HCT116 (cell line): ENCODE measurements at regions not wholly inside any gene's neighbourhood (a gene's known extent, or its start where the extent isn't known, plus 50 kb on each side); places are given as distances from the start of the nearest gene placed in this dataset.

Experiments
- ATAC-seq: fragments of 200-7000 bp; cut with Tn5 transposase; 2 replicates; pipeline ENCODE4 v1.9.1; 2020; ENCODE audit warnings: mild to moderate bottlenecking, moderate library complexity
- BruUV-seq: library from RNA; stranded (reverse); fragments of 400-500 nt; replicated peaks from 2 replicates; lab custom pipeline; 2021; lab: Mats Ljungman, UMichigan
- CTCF ChIA-PET: fragments of 300-600 bp; sonication (Branson Sonifier 250); formaldehyde crosslinking; loops from one replicate; lab custom pipeline; 2021; ENCODE audit warnings: antibody characterized with exemption; lab: Charles Lee
- POLR2A ChIA-PET: fragments of 300-600, 350-600 bp; sonication (Branson Sonifier 250); formaldehyde crosslinking; loops from one replicate; lab custom pipeline; 2021; ENCODE audit warnings: antibody characterized with exemption; lab: Charles Lee
- RAD21 ChIA-PET, 2 experiments: fragments of 300-600 bp; sonication (Branson Sonifier 250); formaldehyde crosslinking; loops; one replicate each; lab custom pipeline; 2023; ENCODE audit warnings: low total read pairs in 2 of 2; ENCODE audit not compliant: uncharacterized antibody in 2 of 2, unreplicated experiment in 2 of 2, low non-redundant PET in 1 of 2; lab: Charles Lee
- DNase-seq: peaks from one replicate; pipeline ENCODE4 v3.0.0-alpha.2; 2010; ENCODE audit warnings: low read depth, low spot score
- H2AFZ ChIP-seq: fragments of 200-600 bp; shearing (Covaris generic), sonication (generic); 2 replicates; pipeline ENCODE4 v1.6.1; 2017; ENCODE audit warnings: low read depth, mixed run types, mixed read lengths, antibody characterized with exemption, low read length; ENCODE audit not compliant: poor library complexity, severe bottlenecking
- H3K27ac ChIP-seq: 2 replicates; pipeline ENCODE4 v1.5.1; 2012; ENCODE audit warnings: low read depth, low read length
- H3K27me3 ChIP-seq: fragments of 200-600 bp; sonication (generic); 2 replicates; pipeline ENCODE4 v1.6.1; 2016; ENCODE audit warnings: mixed run types, low read length, mixed read lengths; ENCODE audit not compliant: insufficient read depth
- H3K36me3 ChIP-seq, 2 experiments: fragments of 200-500 bp in 1 of 2; fragments of 200-600 bp in 1 of 2; sonication (Bioruptor generic) in 1 of 2; sonication (generic) in 1 of 2; 2 replicates each; pipeline versions ENCODE4 v1.5.1 to v1.6.1; 2014 to 2016; ENCODE audit warnings: low read length in 2 of 2, inconsistent platforms in 1 of 2, mixed read lengths in 1 of 2, mixed run types in 1 of 2; ENCODE audit not compliant: insufficient read depth in 2 of 2, control insufficient read depth in 1 of 2
- H3K4me1 ChIP-seq, 2 experiments: fragments of 200-600 bp in 1 of 2; sonication (generic) in 1 of 2; 2 replicates each; pipeline versions ENCODE4 v1.5.1 to v1.6.1; 2012 to 2017; ENCODE audit warnings: low read length in 2 of 2, inconsistent platforms in 1 of 2, mild to moderate bottlenecking in 1 of 2, mixed read lengths in 1 of 2, mixed run types in 1 of 2, moderate library complexity in 1 of 2; ENCODE audit not compliant: insufficient read depth in 2 of 2, control insufficient read depth in 1 of 2
- H3K4me2 ChIP-seq: fragments of 200-600 bp; sonication (generic); 2 replicates; pipeline ENCODE4 v1.6.1; 2017; ENCODE audit warnings: mixed run types, low read length, mixed read lengths
- H3K4me3 ChIP-seq, 2 experiments: fragments of 200-600 bp in 1 of 2; sonication (generic) in 1 of 2; replicated peaks in 1 of 2; 2 replicates each; pipeline ENCODE4 v1.5.1; 2011 to 2016; ENCODE audit warnings: low read length in 2 of 2, control low read depth in 1 of 2, low read depth in 1 of 2, mild to moderate bottlenecking in 1 of 2, mixed read lengths in 1 of 2, mixed run types in 1 of 2
- H3K79me2 ChIP-seq: fragments of 200-600 bp; sonication (generic); 2 replicates; pipeline ENCODE4 v1.6.1; 2017; ENCODE audit warnings: mild to moderate bottlenecking, mixed run types, low read length, moderate library complexity, mixed read lengths; ENCODE audit not compliant: insufficient read depth
- H3K9ac ChIP-seq: fragments of 200-600 bp; sonication (generic); 2 replicates; pipeline ENCODE4 v1.6.1; 2016; ENCODE audit warnings: low read length, mixed read lengths
- H3K9me2 ChIP-seq: fragments of 200-600 bp; sonication (generic), shearing (Covaris generic); 2 replicates; pipeline ENCODE4 v1.6.1; 2017; ENCODE audit warnings: mixed run types, mild to moderate bottlenecking, moderate library complexity; ENCODE audit not compliant: insufficient read depth
- H3K9me3 ChIP-seq, 2 experiments: fragments of 200-500 bp in 1 of 2; fragments of 200-600 bp in 1 of 2; sonication (Bioruptor generic) in 1 of 2; sonication (generic) in 1 of 2; 2 replicates each; pipeline ENCODE4 v1.6.1; 2014 to 2017; ENCODE audit warnings: low read length in 2 of 2, mixed read lengths in 2 of 2, inconsistent platforms in 1 of 2, low read depth in 1 of 2, mild to moderate bottlenecking in 1 of 2, mixed run types in 1 of 2, moderate library complexity in 1 of 2; ENCODE audit not compliant: control insufficient read depth in 1 of 2, insufficient read depth in 1 of 2
- H4K20me1 ChIP-seq: fragments of 200-600 bp; sonication (generic), shearing (Covaris generic); 2 replicates; pipeline ENCODE4 v1.6.1; 2017; ENCODE audit warnings: mixed run types, mild to moderate bottlenecking, moderate library complexity; ENCODE audit not compliant: insufficient read depth
- CTCF ChIP-seq, 3 experiments: fragments of 200-600 bp in 1 of 3; sonication (generic) in 1 of 3; IDR thresholded peaks in 2 of 3; conservative IDR thresholded peaks in 1 of 3; 2 replicates each; pipeline ENCODE4 v1.5.1; 2012 to 2017; ENCODE audit warnings: low read depth in 2 of 3, low read length in 2 of 3, antibody characterized with exemption in 1 of 3, borderline replicate concordance in 1 of 3, control low read depth in 1 of 3, mild to moderate bottlenecking in 1 of 3, mixed read lengths in 1 of 3, mixed run types in 1 of 3, moderate library complexity in 1 of 3; ENCODE audit not compliant: insufficient read depth in 1 of 3
- EZH2 ChIP-seq: fragments of 200-600 bp; sonication (generic); IDR thresholded peaks from 2 replicates; pipeline ENCODE4 v1.6.1; 2017; ENCODE audit warnings: antibody characterized with exemption, mixed run types
- EZH2phosphoT487 ChIP-seq: fragments of 200-600 bp; IDR thresholded peaks from 2 replicates; pipeline ENCODE4 v1.6.1; 2018; ENCODE audit warnings: antibody characterized with exemption, borderline replicate concordance
- FOSL1 ChIP-seq: IDR thresholded peaks from 2 replicates; pipeline ENCODE4 v1.6.1; 2012; ENCODE audit warnings: low read depth
- JUND ChIP-seq: IDR thresholded peaks from 2 replicates; pipeline ENCODE4 v1.6.1; 2012
- POLR2A ChIP-seq: IDR thresholded peaks from 2 replicates; pipeline ENCODE4 v1.7.0; 2011; ENCODE audit warnings: borderline replicate concordance; ENCODE audit not compliant: insufficient read depth, insufficient read length; ENCODE audit errors: extremely low read depth
- POLR2AphosphoS5 ChIP-seq: IDR thresholded peaks from 2 replicates; pipeline ENCODE4 v1.6.1; 2011; ENCODE audit warnings: mild to moderate bottlenecking, low read depth, low read length, moderate library complexity
- RAD21 ChIP-seq: IDR thresholded peaks from 2 replicates; pipeline ENCODE4 v1.6.1; 2012; ENCODE audit warnings: low read depth, mild to moderate bottlenecking
- SP1 ChIP-seq: IDR thresholded peaks from 2 replicates; pipeline ENCODE4 v1.6.1; 2012; ENCODE audit warnings: low read depth
- ZBTB33 ChIP-seq: IDR thresholded peaks from 2 replicates; pipeline ENCODE4 v1.6.1; 2011; ENCODE audit warnings: mild to moderate bottlenecking, low read length, moderate library complexity; ENCODE audit not compliant: insufficient replicate concordance; ENCODE audit errors: extremely low read depth
- intact Hi-C: fragments of 100-400 bp; cut with micrococcal nuclease; formaldehyde crosslinking; loops from 2 replicates; pipeline ENCODE4 v1.10.0; 2022
- TF ChIP-seq, protein P1 (sequence below): IDR thresholded peaks from 2 replicates; pipeline ENCODE4 v1.6.1; 2012
- TF ChIP-seq, protein P2 (sequence below): IDR thresholded peaks from 2 replicates; pipeline ENCODE4 v1.6.1; 2012

DNA sequence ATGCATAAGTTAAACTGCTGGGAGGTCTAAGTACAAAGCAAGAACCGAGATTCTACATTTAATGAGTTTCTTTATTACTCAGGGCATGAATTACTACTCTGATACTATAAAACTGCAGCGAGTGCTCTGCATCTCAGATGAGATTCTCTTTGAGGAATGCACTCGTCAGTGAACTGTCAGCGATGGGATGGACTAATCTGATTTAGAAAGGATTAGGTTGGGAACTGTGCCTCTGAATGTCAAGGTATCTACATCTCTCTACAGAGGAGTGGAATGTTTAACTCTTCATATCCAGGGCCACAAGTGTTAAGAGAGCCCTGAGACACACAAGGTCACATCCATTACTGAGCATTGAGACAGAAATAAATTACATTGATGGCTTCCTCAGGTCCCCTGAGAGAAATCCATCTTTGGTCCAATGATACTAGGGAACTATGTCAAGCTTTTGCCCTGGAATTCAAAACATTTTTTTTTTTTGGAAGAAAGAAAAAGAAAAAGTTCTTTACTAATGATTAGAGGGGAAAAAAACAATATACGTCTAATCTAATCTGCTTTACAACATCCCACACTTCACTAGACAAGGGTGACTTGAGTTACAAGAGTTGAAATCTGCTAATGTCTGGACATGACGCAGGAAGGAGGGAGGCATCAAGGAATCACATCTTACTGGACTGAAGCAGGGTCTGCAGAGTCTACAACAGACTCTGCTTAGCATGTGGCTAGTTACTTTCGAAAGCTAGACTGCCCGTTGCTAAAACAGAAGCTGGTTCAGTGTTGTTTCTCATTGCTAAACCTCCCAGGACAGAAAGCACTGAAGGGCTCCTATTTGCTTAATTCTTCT is 270.0 kb upstream of the TLE4 start:
- POLR2A ChIA-PET = no interaction called here

DNA sequence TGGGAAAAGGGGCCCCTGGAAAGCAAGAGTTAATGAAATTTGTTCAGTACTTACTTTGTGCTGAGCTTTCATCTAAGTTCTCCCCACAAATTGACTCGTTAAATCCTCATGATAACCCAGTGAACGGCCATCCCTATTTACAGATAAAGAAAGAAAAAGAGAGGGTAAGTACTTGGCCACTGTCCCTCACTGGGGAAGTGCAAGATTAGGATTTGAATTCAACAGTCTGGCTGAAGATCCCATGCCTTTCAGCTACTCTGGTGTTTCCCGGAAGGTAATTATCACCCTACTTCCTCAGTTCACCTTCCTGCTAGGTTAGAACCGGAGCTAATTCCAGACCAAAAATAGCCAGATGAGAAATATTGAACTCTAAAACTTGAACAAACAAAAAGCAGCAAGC is 269.2 kb upstream of the TLE4 start:
- BruUV-seq = no TSS peak
- Histone ChIP-seq H3K27ac (no peak overlapping the region), H3K27me3 (no peaks in the 10 kb centered on the region), H3K4me3 (no peak overlapping the region), H4K20me1 (no peaks in the 10 kb centered on the region), H3K4me1 (no peaks in the 10 kb centered on the region), H3K79me2 (no peaks in the 10 kb centered on the region), H2AFZ (no peak overlapping the region), H3K9me3 (no peaks in the 10 kb centered on the region), H3K36me3 (no peaks in the 10 kb centered on the region), H3K9me2 (no peaks in the 10 kb centered on the region), H3K9ac (no peak overlapping the region), H3K4me2 (no peak overlapping the region)
- intact Hi-C loops = no loop called here
- ChIA-PET RAD21 (no interaction called here), POLR2A (no interaction called here), CTCF (no interaction called here)
- ATAC-seq (no peak), DNase-seq (no peak)
- TF ChIP-seq FOSL1 (no peak), POLR2AphosphoS5 (no peak), EZH2 (no peak), CTCF (IDR thresholded peaks at IDR 0.05 in 2 of 3, conservative IDR thresholded peaks at IDR 0.05 in 1 of 3; ENCODE audit: borderline replicate concordance in 1 of 3, insufficient read depth in 1 of 3, low read depth in 2 of 3, low read length in 2 of 3) (no peak), POLR2A (no peak), ZBTB33 (no peak), SP1 (no peak), RAD21 (no peak), EZH2phosphoT487 (no peak)
- TF ChIP-seq, protein P1, sequence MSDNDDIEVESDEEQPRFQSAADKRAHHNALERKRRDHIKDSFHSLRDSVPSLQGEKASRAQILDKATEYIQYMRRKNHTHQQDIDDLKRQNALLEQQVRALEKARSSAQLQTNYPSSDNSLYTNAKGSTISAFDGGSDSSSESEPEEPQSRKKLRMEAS = no peak
- TF ChIP-seq, protein P2, sequence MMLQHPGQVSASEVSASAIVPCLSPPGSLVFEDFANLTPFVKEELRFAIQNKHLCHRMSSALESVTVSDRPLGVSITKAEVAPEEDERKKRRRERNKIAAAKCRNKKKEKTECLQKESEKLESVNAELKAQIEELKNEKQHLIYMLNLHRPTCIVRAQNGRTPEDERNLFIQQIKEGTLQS = no peak

More for the DNA sequence above, 270.0 kb upstream of the TLE4 start:
- no peak overlapping the region for H3K4me3 ChIP-seq
- H3K79me2 ChIP-seq = no peaks in the 10 kb centered on the region
- no peak overlapping the region for H3K9ac ChIP-seq
- ChIA-PET RAD21 (no interaction called here), CTCF (no interaction called here)
- no TSS peak for BruUV-seq
- H3K4me2 ChIP-seq = no peak overlapping the region
- no peaks in the 10 kb centered on the region for H3K9me2 ChIP-seq
- no peaks in the 10 kb centered on the region for H3K4me1 ChIP-seq
- intact Hi-C loops = no loop called here
- H3K27me3 ChIP-seq = no peaks in the 10 kb centered on the region
- ATAC-seq (no peak), DNase-seq (no peak)
- no peak overlapping the region for H3K27ac ChIP-seq
- no peaks in the 10 kb centered on the region for H3K9me3 ChIP-seq
- H3K36me3 ChIP-seq = no peaks in the 10 kb centered on the region
- no peak overlapping the region for H2AFZ ChIP-seq
- TF ChIP-seq JUND = no peak
- H4K20me1 ChIP-seq = no peaks in the 10 kb centered on the region
